NCI-H1694 (cell line): ENCODE measurements at regions not wholly inside any gene's neighbourhood (a gene's known extent, or its start where the extent isn't known, plus 50 kb on each side); places are given as distances from the start of the nearest gene placed in this dataset.

ENCODE experiments used
- DNase-seq: peaks from one replicate; lab custom pipeline; 2025; lab: John Stamatoyannopoulos, UW

DNA sequence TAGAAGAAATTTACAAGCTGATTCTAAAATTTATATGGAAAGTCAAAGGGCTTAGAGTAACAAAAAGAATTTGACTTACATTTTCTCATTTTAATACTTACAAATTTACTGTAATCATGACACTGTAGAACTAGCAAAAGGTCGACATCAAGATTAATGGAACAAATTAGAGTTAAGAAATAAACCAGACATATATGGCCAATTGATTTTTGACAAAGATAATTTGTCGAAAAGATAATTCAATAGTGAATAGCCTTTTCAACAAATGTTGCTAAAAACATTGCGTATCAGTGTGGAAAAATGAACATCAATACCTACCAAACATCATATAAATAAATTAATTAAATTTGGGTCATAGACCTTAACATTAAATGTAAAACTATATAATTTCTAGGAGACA lies 955.5 kb upstream of the AUTS2 start:
- no peak for DNase-seq

DNA sequence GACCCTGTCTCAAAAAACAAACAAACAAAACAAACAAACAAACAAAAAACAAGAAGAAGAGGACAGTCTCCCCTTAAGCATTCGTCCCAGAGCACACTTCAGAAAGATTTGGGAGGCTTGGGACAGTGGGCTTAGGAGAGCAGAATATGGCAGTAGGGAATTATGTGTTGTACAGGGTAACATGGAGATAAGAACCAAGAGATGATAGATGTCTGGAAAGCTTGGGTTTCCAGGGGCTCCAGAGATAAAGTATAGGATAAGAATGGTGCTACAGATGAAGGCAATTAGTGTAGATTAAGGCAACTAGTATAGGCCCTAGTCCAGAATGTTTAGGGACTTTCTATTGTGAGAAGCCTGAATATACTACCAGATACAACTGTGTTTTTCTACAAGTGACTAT lies 934.9 kb upstream of the AUTS2 start:
- DNase-seq = no peak

DNA sequence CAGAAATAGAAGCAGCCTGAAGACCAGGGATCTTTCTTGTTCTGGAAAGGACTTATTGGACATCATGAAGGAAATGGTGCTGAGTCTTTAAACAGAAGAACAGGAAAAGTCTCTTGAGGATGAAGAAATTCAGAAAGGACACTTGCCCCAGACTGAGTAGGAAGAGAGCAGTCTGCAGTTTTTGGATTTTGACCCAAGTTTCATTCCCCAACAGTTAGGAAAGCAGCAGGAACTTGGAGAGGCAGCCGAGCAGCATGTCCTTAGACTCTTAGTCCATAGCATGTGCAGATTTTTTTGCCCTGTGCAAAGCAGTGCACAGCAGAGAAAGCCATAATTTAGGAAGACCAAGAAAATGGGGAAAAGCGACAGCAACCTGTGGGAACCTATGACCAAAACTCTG lies 927.2 kb upstream of the AUTS2 start:
- DNase-seq = no peak

- DNase-seq = no peak
These were observed 926.6 kb upstream of the AUTS2 start for GRCh38 chr7:68671671-68672070.

GRCh38 chr7:68674826-68675225 lies 923.4 kb upstream of the AUTS2 start:
- DNase-seq = no peak

- DNase-seq = no peak
These were observed 921.3 kb upstream of the AUTS2 start for GRCh38 chr7:68676813-68677535.

DNA sequence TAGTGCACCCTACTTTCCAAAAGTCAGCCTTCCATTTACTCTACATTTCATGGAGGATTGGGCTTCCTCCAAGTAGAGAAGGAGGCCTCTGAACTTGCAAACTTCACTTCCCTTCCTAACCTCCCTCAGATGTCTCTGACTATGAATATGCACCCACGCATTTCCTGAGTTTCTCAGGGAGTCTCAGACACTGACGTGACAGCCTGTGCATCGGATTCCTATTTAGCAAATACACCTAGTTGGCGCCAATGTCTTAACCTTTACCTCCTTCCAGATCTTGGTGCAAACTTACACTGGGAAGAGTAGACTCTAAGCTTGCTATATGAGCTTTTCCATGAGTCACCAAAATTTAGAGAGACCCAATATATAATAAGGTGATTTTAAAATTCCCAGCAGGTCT lies 920.1 kb upstream of the AUTS2 start:
- no peak for DNase-seq

DNA sequence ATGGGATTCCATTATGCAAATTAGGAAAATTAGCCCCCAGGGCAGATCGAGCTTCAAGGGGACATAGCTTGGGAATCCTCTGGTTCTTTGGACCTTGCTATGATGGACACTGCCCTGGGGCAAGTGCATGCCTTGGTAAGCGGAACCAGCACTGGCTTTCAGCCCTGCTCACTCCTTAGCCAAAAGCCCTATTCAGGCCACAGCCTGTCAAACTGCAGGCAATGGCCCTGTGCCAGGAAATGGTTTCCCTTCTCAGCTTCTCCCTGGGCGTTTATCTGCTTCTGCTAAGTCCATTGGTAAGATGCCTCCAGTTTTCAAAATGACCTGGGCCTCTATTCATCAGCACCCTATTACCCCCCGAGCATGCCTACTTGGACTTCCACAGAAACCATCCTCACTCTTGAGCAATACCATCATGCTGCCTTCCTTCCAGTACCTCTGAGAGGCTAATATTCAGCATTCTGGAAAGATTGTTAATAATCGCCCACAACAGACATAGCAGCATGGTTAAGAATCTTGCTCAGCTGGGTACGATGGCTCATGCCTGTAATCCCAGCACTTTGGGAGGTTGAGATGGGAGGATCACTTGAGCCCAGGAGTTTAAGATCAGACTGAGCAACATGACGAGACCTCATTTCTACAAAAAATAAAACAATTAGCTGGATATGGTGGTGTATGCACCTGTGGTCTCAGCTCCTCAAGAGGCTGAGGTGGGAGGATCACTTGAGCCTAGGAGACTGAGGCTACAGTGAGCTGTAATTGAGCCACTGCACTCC lies 918.6 kb upstream of the AUTS2 start:
- no peak for DNase-seq

DNA sequence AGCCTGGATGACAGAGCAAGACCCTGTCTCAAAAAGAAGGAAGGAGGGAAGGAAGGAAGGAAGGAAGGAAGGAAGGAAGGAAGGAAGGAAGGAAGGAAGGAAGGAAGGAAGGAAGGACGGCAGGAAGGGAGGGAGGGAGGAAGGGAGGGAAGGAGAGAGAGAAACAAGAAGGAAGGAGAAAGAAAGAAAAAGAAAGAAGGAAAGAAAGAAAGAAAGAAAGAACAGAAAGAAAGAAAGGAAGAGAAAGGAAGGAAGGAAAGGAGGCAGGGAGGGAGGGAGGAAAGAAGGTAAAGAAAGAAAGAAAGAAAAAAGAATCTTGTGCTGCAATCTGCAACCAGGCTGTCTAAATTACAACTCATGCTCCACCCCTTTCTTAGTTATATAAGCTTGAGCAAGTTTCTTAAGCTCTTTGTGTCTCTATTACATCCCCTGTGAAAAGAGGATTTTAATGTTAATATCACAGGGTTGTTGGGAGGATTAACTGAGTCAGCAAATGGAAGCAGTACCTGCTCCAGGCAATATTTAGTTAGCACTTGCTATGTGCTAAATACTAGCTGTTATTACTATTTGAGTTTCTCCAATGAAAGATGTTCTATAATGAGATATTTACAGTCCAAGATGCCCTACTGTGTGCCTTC lies 917.9 kb upstream of the AUTS2 start:
- DNase-seq = no peak

- peak; percentile 9 for DNase-seq
These were observed 915.4 kb upstream of the AUTS2 start for GRCh38 chr7:68682910-68683309.

DNA sequence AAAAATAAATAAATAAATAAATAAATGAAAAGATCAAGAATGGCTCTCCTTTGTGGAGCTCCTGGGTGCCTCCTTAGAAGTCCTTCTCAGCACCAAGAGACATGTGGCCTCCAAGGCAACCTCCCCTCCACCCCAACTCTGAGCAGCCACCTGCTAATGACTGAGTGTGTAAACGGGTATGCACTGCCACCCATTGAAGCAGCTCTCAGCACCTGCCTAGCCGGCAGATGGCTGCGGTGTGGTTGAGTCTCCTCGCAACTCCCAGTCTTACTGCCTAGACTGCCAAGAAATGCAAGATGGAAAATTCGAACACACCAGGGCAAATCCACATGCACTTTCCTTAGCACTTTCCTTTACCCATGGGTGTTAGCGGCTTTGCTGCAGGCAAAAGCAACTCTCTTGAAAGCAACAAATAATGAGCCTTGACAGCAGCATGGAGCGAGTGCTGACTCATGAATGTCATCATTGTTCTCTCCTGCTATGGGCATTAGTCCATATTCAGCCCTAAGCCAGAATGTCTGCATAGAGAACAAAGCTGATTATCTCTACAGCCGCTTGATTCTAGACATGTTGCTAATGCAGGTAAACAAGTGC lies 913.9 kb upstream of the AUTS2 start:
- peak; percentile 87 for DNase-seq

DNA sequence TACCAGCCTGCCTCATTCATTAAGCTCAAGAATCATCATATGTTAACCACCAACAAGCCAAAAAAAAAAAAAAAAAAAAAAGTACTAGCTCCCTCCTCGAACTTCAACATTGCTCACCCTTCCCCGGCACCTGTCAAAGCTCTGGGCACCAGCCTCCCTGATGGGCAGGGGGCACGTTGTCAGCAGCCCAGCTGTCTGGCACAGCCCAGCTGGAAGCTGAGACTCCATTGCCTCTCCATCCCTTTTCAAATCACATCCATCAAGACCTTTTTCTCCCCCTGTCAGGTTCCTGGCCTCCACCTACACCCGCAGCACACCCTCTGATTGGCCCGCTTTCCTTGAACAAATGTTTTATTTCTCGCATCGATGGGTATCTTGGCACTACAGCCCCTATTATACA lies 913.3 kb upstream of the AUTS2 start:
- DNase-seq = peak; percentile 96

DNA sequence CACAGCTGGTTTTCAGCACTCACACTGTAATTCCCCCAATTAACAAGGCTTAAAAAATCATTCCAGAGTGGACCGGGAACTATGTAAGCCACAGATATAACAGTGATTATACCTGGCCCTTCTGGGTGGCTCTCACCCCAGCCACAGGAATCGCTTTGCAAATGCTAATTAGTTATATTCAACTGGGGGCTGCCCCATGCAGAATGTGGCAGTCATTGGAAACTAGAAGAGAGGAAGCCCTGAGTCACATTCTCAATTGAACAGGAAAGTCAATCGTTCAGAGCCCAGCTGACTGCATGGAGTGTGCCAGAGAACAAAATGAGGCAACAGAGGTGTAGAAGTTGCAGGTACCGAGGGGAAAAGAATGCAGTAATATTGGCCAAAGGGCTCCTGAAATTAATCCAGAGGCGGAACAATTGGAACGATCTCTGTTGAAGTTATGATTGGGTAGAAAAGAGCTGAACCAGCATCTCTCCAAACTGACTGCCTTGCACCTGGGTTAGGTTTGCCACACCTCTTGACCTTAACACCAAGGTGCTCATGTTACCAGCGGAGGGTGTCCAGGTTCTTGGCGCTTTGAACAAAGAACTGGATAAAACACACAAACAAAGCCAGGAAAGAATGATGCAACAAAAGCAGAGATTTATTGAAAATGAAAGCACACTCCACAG lies 909.7 kb upstream of the AUTS2 start:
- no peak for DNase-seq

DNA sequence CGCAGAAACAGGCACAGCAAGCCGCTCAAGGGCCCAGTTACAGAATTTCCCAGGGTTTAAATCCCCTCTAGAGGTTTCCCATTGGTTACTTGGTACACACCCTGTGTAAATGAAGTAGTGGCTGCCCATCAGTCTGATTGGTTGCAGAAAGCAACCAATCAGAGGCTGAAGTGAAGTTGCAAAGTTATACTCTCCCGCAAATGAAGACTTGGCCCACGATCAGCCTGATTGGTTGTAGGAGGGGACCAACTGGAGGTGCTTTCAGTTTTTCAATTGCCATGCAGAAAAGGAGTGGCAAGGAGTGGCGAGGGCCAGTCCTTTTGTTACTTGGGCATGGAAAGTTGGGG lies 909.2 kb upstream of the AUTS2 start:
- DNase-seq = no peak

DNA sequence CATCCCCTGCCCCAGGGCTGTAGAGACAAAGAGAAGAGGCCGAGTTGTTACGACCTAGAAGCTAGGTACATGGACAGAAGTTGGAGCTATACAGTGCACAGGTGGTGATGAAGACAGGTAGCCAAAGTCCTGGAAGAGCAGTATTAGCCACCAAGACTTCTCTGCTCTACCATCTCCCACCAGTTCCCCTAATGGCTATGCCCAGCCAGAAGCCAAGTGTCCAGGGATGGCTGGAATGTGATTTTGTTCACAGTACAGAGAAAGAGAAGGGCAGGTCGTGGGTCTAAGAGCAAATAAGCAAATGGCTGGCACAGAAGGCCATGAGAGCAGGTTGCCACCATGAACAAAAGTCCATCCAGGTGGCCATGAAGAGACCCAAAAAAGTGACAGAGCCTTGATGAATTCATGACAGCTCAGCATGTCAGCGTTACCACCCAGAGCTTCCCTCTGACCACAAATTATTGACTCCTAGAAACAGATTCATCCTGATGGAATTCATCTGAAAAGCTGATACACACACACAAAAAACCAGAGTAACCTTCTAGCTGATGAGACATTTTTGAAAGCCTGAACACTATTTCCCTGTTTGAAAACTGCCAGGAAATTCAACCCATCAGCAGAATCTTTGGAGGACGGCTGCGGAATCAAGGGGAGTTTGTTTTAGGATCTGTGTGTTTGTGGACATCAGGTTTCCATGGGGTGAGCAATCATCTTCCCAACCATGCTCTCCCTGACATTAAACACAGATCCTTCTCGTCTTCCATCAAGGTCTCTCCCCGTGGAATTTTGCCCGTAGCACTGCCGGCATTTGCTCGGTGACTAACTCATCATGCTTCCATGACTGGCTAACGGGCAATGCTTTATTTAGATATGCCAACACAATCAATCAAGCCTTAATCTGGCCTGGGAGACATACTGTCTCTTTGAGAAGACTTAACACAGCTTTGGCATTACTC lies 906.7 kb upstream of the AUTS2 start:
- DNase-seq = no peak

DNA sequence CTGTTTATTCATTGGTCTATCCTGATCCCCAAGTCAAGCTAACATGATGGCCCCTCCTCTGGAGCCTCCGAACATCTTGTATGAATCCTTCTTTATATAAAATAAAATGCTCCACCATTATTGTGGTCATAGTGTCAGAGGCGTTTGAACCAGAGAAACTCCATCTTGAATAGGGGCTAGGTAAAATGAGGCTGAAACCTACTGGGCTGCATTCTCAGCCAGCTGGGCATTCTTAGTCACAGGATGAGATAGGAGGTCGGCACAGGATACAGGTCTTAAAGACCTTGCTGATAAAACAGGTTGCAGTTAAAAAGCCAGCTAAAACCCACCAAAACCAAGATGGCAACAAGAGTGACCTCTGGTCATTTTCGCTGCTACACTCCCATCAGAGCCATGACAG lies 905.8 kb upstream of the AUTS2 start:
- DNase-seq = no peak

GRCh38 chr7:68694656-68695055 lies 903.6 kb upstream of the AUTS2 start:
- DNase-seq = no peak

- DNase-seq = peak; percentile 93
These were observed 900.4 kb upstream of the AUTS2 start for GRCh38 chr7:68697796-68698280.

DNA sequence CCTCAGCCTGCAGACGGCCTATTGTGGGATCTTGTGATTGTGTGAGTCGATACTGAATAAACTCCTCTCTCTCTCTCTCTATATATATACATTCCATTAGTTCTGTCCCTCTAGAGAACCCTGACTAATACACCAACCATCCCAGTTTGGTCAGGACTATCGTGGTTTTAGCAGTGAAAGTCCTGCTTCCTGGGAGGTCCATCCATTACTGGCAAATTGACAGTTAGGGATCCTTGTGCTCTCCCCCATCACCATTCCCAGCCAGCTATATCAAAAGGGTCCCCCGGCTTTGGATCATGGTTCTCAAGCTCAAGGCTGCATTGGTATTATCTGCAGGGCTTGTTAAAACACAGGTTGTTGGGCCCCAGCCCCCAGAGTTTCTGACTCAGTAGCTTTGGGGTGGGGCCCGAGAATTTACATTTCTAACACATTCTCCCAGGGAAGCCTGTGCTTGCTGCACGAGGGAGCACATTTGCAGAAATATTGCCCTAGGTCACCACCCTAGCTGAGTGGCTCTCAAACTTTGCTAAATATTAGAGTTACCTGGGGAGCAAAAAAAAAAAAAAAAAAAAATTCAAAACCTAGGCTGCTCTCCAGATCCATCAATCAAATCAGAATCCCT lies 899.1 kb upstream of the AUTS2 start:
- DNase-seq = no peak

GRCh38 chr7:68700414-68700813 lies 897.9 kb upstream of the AUTS2 start:
- no peak for DNase-seq

DNA sequence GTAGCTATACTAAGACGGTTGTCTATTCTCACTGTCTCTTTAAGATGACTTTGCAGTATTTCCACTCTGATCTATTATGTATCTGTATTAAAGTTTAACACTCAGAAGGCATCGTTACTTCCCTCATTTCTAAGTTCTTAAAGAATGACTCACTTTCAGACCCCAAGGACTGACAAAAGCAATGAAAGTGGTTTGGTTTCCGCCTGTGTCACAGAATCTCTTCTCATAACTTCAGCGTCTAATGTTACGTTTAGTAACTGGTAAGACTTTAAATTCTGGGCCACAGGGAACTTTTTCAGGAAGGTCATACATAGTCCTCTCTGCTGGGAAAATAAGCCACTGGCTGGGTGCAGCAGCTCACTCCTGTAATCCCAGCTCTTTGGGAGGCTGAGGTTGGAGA lies 892.0 kb upstream of the AUTS2 start:
- DNase-seq = no peak
